Lower leg skin (tissue), 4 donors: ENCODE measurements at regions not wholly inside any gene's neighbourhood (a gene's known extent, or its start where the extent isn't known, plus 50 kb on each side); places are given as distances from the start of the nearest gene placed in this dataset.
"Not testable (repeated sequence)": the region's sequence is repeated elsewhere in the genome, so short reads cannot be mapped to it uniquely, and the experiment has no call there.

ENCODE experiments used
- DNase-seq, 2 donors: peaks; one replicate each; pipeline ENCODE4 v3.0.0-alpha.2; 2019; ENCODE audit warnings: low spot score in 2 of 2
- H3K4me3 ChIP-seq: fragments of 200-600 bp; sonication (generic); 2 replicates; pipeline ENCODE4 v1.5.1; 2017; ENCODE audit warnings: mild to moderate bottlenecking, low read depth; ENCODE audit not compliant: poor library complexity, severe bottlenecking
- POLR2A ChIP-seq, 2 donors: fragments of 450-650 bp; IDR thresholded peaks; one replicate each; pipeline ENCODE4 v1.6.1; 2016 to 2017; ENCODE audit warnings: antibody characterized with exemption in 2 of 2, mild to moderate bottlenecking in 1 of 2, moderate library complexity in 1 of 2
- WGBS, 2 donors: methylation state at CpG; one replicate each; pipeline ENCODE4 v1.1.5; 2018; 5-methylcytosine and 5-hydroxymethylcytosine counted together
- intact Hi-C: fragments of 100-400 bp; cut with DNase I; formaldehyde crosslinking; loops from one replicate; pipeline ENCODE4 v1.15.0; 2023; ENCODE audit warnings: low total_unique reads
- TF ChIP-seq, protein P1 (sequence below), 3 donors: fragments of 450-650 bp; IDR thresholded peaks; one replicate each; pipeline ENCODE4 v1.5.1; 2016; ENCODE audit warnings: antibody characterized with exemption in 3 of 3, mild to moderate bottlenecking in 3 of 3, moderate library complexity in 2 of 3

DNA sequence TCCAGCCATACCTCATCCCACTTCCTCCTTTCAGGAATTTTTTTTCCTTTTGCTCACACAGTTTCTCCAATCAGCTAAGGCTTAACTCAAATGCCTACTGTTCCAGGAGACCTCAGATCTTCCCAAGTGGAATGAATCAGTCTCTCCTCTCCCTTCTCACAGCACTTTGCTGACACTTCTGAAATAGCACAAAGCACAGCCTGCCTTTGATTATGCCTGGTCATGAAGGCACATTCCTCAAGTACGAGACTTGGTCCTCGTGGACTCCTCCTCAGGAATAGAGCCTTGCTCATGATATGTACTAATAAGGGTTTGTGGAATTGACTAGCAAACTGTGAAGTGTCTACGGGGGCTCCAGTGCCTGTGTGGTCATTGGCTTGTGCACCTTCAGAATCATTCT is 176.7 kb upstream of the TENM4 start:
- H3K4me3 ChIP-seq = no peak overlapping the region
- TF ChIP-seq, protein P1, sequence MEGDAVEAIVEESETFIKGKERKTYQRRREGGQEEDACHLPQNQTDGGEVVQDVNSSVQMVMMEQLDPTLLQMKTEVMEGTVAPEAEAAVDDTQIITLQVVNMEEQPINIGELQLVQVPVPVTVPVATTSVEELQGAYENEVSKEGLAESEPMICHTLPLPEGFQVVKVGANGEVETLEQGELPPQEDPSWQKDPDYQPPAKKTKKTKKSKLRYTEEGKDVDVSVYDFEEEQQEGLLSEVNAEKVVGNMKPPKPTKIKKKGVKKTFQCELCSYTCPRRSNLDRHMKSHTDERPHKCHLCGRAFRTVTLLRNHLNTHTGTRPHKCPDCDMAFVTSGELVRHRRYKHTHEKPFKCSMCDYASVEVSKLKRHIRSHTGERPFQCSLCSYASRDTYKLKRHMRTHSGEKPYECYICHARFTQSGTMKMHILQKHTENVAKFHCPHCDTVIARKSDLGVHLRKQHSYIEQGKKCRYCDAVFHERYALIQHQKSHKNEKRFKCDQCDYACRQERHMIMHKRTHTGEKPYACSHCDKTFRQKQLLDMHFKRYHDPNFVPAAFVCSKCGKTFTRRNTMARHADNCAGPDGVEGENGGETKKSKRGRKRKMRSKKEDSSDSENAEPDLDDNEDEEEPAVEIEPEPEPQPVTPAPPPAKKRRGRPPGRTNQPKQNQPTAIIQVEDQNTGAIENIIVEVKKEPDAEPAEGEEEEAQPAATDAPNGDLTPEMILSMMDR (IDR thresholded peaks at IDR 0.05) = no peak
- TF ChIP-seq POLR2A (IDR thresholded peaks at IDR 0.05) = no peak
- 43 to 52% methylated on average over 3 of the region's 3 CpGs for WGBS, 2 donors
- intact Hi-C loops = no loop called here
- no peak for DNase-seq

DNA sequence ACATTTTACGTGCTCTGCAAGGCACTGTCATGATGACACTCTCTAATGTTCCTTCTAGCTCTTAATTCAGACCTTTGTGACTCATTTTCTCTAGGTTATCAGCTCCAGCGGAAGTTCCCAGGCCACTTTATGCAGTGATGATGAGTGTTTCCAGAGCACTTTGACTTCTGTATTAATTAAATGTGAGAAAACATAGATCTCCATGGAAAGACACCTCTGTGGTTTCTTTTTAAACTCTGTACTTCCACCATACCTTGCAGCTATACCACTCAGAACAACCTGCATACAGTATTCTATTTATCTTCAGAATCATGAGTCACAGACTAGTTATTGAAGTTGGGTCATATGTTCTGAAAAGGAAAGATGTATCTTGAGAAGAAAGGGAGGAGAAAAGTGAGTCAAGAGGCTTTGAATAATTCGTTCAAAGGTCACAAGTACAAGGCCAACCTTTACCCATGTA is 175.6 kb upstream of the TENM4 start:
- intact Hi-C loops = no loop called here
- 56 to 67% methylated on average over 3 of the region's 3 CpGs for WGBS, 2 donors
- H3K4me3 ChIP-seq = no peak overlapping the region
- no peak for TF ChIP-seq POLR2A (IDR thresholded peaks at IDR 0.05)
- TF ChIP-seq, protein P1 (IDR thresholded peaks at IDR 0.05) = no peak
- no peak for DNase-seq

DNA sequence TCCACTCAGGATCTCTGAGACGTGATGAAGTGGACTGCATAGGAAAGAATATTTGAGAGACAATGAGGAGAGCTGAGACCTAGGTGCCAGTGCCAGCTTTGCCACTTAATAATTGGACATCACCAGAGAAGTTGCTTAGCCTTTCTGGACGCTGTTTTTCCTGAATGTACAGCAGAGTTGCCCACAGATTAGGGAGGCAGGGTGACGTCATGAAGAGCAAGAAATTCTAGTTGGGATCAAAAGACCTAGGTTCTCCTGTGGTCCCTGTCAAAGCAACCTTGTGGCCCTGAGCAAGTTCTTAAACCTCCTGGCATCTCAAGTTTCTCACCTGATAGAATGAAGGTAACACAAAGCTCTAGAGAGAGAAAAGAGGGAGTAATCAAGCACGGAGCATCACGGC is 174.6 kb upstream of the TENM4 start:
- 84 to 87% methylated on average over 5 of the region's 5 CpGs for WGBS, 2 donors
- H3K4me3 ChIP-seq = no peak overlapping the region
- DNase-seq = no peak
- intact Hi-C loops = no loop called here
- no peak for TF ChIP-seq POLR2A (IDR thresholded peaks at IDR 0.05)
- TF ChIP-seq, protein P1 (IDR thresholded peaks at IDR 0.05) = no peak

DNA sequence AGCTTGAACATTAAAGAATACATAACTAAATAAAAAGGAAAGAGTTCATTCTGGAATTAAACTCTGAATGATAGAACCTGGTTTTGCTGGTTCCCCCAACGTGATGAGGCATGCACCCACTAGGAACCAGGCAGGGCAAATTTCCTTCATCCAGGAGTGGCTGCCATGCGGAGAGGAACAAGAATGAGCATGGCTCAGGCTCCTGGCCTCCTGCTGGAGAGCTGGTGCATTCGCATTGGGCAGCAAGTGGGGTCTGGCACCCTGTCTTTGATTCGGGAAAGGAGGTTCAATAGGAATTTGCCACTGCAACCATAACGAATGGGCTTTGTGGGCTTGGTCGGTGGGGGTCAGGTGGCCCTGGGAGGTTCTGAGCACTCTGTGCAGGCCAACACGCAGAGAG is 169.8 kb upstream of the TENM4 start:
- WGBS, 2 donors = 63 to 82% methylated on average over 7 of the region's 7 CpGs
- TF ChIP-seq, protein P1 (IDR thresholded peaks at IDR 0.05) = no peak
- no peak for TF ChIP-seq POLR2A (IDR thresholded peaks at IDR 0.05)
- intact Hi-C loops = no loop called here
- DNase-seq = no peak
- H3K4me3 ChIP-seq = no peak overlapping the region

DNA sequence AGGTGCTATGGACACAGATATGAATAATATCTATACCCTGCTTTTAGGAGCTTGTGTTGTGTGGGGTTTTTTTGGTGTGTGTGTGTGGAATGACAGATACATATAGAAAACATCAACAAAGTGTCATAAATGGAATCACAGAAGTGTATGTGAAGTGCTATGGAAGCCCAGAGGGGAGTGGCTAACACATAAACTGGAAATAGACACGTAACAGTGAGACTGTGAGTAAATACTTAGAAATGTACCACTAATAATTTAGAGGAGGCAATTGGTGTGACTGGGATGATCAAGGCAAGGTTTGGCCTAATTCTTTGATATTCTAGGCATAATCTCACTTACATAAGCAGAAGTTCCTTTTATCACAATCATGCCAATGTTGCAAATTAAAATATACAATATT is 169.3 kb upstream of the TENM4 start:
- no peak overlapping the region for H3K4me3 ChIP-seq
- intact Hi-C loops = no loop called here
- TF ChIP-seq, protein P1 (IDR thresholded peaks at IDR 0.05) = no peak
- TF ChIP-seq POLR2A (IDR thresholded peaks at IDR 0.05) = no peak
- WGBS, 2 donors = 34 to 47% methylated on average over 1 of the region's 1 CpG
- no peak for DNase-seq

DNA sequence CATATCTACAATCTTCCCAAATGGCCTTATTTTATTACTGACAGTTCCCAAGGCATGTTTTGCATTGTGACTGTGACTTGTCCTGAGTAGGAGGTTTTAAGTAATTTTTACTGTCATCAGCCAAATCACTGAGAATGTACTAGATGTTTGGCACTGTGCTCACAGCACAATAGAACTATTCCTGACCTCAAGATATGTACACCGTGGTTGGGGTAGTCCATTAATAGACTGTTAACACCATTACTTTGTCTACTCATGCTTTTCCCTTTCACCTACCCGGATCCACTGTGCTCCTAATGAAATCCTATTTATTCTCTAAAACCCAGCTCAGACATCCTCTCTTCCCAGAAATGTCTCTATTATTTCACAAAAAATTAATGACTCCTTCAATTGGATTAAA is 168.7 kb upstream of the TENM4 start:
- TF ChIP-seq, protein P1 (IDR thresholded peaks at IDR 0.05) = no peak
- no peak for TF ChIP-seq POLR2A (IDR thresholded peaks at IDR 0.05)
- WGBS, 2 donors = 50 to 57% methylated on average over 2 of the region's 2 CpGs
- DNase-seq = no peak
- no peak overlapping the region for H3K4me3 ChIP-seq
- intact Hi-C loops = no loop called here

DNA sequence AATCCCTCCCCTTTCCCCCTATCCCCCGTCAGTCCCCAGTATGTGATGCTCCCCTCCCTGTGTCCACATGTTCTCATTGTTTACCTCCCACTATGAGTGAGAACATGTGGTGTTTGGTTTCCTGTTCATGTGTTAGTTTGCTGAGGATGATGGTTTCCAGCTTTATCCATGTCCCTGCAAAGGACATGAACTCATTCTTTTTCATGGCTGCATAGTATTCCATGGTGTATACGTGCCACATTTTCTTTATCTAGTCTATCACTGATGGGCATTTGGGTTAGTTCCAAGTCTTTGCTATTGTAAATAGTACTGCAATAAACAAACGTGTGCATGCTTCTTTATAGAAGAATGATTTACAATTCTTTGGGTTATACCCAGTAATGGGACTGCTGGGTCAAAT is 165.6 kb upstream of the TENM4 start:
- intact Hi-C loops, H3K4me3 ChIP-seq, DNase-seq: not testable (repeated sequence)
- 76 to 80% methylated on average over 3 of the region's 3 CpGs for WGBS, 2 donors
